ENCODE measurements at regions not wholly inside any gene's neighbourhood (a gene's known extent, or its start where the extent isn't known, plus 50 kb on each side); places are given as distances from the start of the nearest gene placed in this dataset.

DNA sequence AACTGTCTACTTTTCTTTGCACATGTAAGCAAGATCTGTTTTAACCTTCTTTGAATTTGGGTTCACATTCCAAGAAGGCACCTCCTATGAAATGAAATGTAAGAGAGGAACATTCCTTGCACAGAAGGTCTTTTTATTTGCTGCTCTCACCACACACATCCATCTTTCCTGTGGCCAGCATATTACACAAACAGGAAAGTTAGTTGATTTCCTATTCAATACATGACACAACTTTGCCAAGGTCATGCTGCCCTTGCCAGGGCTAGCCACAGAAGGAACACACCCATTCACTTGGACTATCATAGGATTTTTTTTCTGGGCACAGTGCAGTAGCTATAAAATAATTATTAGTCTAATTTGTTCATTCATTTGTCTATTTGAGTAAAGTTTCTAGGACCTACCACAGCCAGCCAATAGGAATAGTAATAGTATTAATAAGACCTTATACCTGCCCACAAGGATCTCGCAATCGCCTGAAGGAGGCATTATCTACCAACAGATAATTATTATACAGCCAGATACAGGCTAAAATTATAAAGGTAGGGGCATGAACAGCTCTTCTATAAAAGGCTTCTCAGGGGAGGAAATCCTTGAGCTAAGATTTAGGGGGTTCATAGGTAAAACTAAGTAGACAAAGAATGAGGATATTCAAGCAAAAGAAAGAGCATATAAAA lies 78.1 kb upstream of the NREP start:
- no peak for DNase-seq
- no peaks in the 10 kb centered on the region for H3K9me3 ChIP-seq (replicated peaks; ENCODE audit: insufficient read depth, low read length)
- TF ChIP-seq EZH2phosphoT487 (IDR thresholded peaks at IDR 0.05; ENCODE audit: low read length) (no peak), EZH2 (optimal IDR thresholded peaks at IDR 0.05; ENCODE audit: low read depth, low read length) (no peak)
- no peak overlapping the region for H2AFZ ChIP-seq (ENCODE audit: low read length)
- H3K27ac ChIP-seq (ENCODE audit: low read length) = no peak overlapping the region
- H3F3A ChIP-seq (ENCODE audit: insufficient read depth, low read length) = no peaks in the 10 kb centered on the region
- H4K20me1 ChIP-seq (ENCODE audit: insufficient read depth, low read length) = no peaks in the 10 kb centered on the region
- no peak overlapping the region for H3K9ac ChIP-seq (ENCODE audit: low read length)
- H3K79me2 ChIP-seq (ENCODE audit: low read length) = no peaks in the 10 kb centered on the region
- no peaks in the 10 kb centered on the region for H3K9me2 ChIP-seq (replicated peaks; ENCODE audit: insufficient read depth, low read length)
- no peak overlapping the region for H3K4me3 ChIP-seq (ENCODE audit: low read length)
- no peaks in the 10 kb centered on the region for H3K4me1 ChIP-seq (ENCODE audit: low read length)
- no peaks in the 10 kb centered on the region for H3K27me3 ChIP-seq (replicated peaks; ENCODE audit: insufficient read depth, low read length)
- no peak overlapping the region for H3K4me2 ChIP-seq (ENCODE audit: low read depth, low read length)
- H3K36me3 ChIP-seq (replicated peaks; ENCODE audit: insufficient read depth, low read length) = no peaks in the 10 kb centered on the region

DNA sequence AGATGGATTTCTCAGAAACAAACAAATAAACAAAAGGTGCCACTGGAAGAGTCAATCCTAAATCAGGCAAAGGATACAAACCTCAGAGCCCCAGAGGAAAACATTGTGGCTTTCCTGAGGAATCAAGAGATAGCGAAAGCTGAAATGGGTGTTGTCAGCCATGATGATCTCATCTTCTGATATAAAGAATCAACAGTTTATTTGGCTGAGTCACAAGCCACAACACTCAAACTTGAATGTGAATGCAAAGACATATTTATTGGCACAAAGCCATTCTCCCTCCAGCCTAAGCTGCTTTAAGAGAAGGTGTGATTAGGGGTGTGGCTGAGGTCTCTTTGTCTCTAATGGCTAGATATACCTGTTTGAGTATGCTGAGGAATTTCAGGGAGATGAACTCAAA lies 73.3 kb upstream of the NREP start:
- no peaks in the 10 kb centered on the region for H4K20me1 ChIP-seq (ENCODE audit: insufficient read depth, low read length)
- no peaks in the 10 kb centered on the region for H3K27me3 ChIP-seq (replicated peaks; ENCODE audit: insufficient read depth, low read length)
- no peaks in the 10 kb centered on the region for H3K4me1 ChIP-seq (ENCODE audit: low read length)
- no peaks in the 10 kb centered on the region for H3F3A ChIP-seq (ENCODE audit: insufficient read depth, low read length)
- TF ChIP-seq EZH2phosphoT487 (IDR thresholded peaks at IDR 0.05; ENCODE audit: low read length) = no peak
- no peak for TF ChIP-seq EZH2 (optimal IDR thresholded peaks at IDR 0.05; ENCODE audit: low read depth, low read length)
- TF ChIP-seq, protein P1, sequence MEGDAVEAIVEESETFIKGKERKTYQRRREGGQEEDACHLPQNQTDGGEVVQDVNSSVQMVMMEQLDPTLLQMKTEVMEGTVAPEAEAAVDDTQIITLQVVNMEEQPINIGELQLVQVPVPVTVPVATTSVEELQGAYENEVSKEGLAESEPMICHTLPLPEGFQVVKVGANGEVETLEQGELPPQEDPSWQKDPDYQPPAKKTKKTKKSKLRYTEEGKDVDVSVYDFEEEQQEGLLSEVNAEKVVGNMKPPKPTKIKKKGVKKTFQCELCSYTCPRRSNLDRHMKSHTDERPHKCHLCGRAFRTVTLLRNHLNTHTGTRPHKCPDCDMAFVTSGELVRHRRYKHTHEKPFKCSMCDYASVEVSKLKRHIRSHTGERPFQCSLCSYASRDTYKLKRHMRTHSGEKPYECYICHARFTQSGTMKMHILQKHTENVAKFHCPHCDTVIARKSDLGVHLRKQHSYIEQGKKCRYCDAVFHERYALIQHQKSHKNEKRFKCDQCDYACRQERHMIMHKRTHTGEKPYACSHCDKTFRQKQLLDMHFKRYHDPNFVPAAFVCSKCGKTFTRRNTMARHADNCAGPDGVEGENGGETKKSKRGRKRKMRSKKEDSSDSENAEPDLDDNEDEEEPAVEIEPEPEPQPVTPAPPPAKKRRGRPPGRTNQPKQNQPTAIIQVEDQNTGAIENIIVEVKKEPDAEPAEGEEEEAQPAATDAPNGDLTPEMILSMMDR (IDR thresholded peaks at IDR 0.05; ENCODE audit: low read length) = no peak
- H3K27ac ChIP-seq (ENCODE audit: low read length) = no peak overlapping the region
- H3K4me2 ChIP-seq (ENCODE audit: low read depth, low read length) = no peak overlapping the region
- no peaks in the 10 kb centered on the region for H3K36me3 ChIP-seq (replicated peaks; ENCODE audit: insufficient read depth, low read length)
- no peak overlapping the region for H2AFZ ChIP-seq (ENCODE audit: low read length)
- no peak overlapping the region for H3K4me3 ChIP-seq (ENCODE audit: low read length)
- H3K9me3 ChIP-seq (replicated peaks; ENCODE audit: insufficient read depth, low read length) = no peaks in the 10 kb centered on the region
- no peaks in the 10 kb centered on the region for H3K9me2 ChIP-seq (replicated peaks; ENCODE audit: insufficient read depth, low read length)
- H3K79me2 ChIP-seq (ENCODE audit: low read length) = no peaks in the 10 kb centered on the region
- DNase-seq = no peak
- no peak overlapping the region for H3K9ac ChIP-seq (ENCODE audit: low read length)

DNA sequence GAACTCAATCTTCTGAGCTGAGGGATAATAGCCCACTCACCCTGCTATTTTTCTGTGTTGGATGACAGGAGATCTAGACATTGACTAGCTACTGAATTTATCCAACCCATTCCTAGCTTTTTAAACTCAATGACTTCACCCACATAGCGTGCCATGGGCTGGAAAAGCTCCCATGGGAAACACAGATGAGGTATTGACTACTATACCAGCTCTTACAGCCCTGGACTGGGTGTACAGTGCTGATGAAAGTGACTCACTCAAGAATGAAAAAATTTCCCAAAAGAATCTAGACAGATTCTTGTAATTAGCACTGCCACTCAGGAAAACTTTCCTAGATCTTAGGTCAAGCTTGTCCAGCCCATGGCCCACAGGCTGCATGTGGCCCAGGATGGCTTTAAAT lies 72.7 kb upstream of the NREP start:
- no peak for DNase-seq
- H3K36me3 ChIP-seq (replicated peaks; ENCODE audit: insufficient read depth, low read length) = no peaks in the 10 kb centered on the region
- no peaks in the 10 kb centered on the region for H4K20me1 ChIP-seq (ENCODE audit: insufficient read depth, low read length)
- H3F3A ChIP-seq (ENCODE audit: insufficient read depth, low read length) = no peaks in the 10 kb centered on the region
- H3K9ac ChIP-seq (ENCODE audit: low read length) = no peak overlapping the region
- H3K27me3 ChIP-seq (replicated peaks; ENCODE audit: insufficient read depth, low read length) = no peaks in the 10 kb centered on the region
- no peak overlapping the region for H3K4me2 ChIP-seq (ENCODE audit: low read depth, low read length)
- no peak for TF ChIP-seq EZH2 (optimal IDR thresholded peaks at IDR 0.05; ENCODE audit: low read depth, low read length)
- TF ChIP-seq, protein P1 (IDR thresholded peaks at IDR 0.05; ENCODE audit: low read length) = no peak
- no peak for TF ChIP-seq EZH2phosphoT487 (IDR thresholded peaks at IDR 0.05; ENCODE audit: low read length)
- no peak overlapping the region for H3K4me3 ChIP-seq (ENCODE audit: low read length)
- no peak overlapping the region for H2AFZ ChIP-seq (ENCODE audit: low read length)
- H3K4me1 ChIP-seq (ENCODE audit: low read length) = no peaks in the 10 kb centered on the region
- H3K9me2 ChIP-seq (replicated peaks; ENCODE audit: insufficient read depth, low read length) = no peaks in the 10 kb centered on the region
- H3K79me2 ChIP-seq (ENCODE audit: low read length) = no peaks in the 10 kb centered on the region
- no peak overlapping the region for H3K27ac ChIP-seq (ENCODE audit: low read length)
- no peaks in the 10 kb centered on the region for H3K9me3 ChIP-seq (replicated peaks; ENCODE audit: insufficient read depth, low read length)

DNA sequence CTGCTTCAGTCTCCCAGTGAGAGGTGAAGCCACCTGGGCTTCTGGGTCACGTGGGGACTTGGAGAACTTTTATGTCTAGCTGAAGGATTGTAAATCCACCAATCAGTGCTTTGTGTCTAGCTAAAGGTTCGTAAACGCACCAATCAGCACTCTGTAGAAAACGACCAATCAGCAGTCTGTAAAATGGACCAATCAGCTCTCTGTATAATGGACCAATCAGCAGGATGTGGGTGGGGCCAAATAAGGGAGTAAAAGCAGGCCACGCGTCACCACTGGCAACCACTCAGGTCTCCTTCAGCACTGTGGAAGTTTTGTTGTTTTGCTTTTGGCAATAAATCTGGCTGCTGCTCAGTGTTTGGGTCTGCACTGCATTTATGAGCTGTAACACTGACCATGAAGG lies 69.1 kb upstream of the NREP start:
- no peak for DNase-seq
- H3K27me3 ChIP-seq (replicated peaks; ENCODE audit: insufficient read depth, low read length) = no peaks in the 10 kb centered on the region
- H3K79me2 ChIP-seq (ENCODE audit: low read length) = no peaks in the 10 kb centered on the region
- H3K36me3 ChIP-seq (replicated peaks; ENCODE audit: insufficient read depth, low read length) = no peaks in the 10 kb centered on the region
- H3K27ac ChIP-seq (ENCODE audit: low read length) = no peak overlapping the region
- no peaks in the 10 kb centered on the region for H3F3A ChIP-seq (ENCODE audit: insufficient read depth, low read length)
- no peaks in the 10 kb centered on the region for H3K4me1 ChIP-seq (ENCODE audit: low read length)
- H2AFZ ChIP-seq (ENCODE audit: low read length) = no peak overlapping the region
- H3K4me2 ChIP-seq (ENCODE audit: low read depth, low read length) = no peak overlapping the region
- H4K20me1 ChIP-seq (ENCODE audit: insufficient read depth, low read length) = no peaks in the 10 kb centered on the region
- TF ChIP-seq, protein P1 (IDR thresholded peaks at IDR 0.05; ENCODE audit: low read length) = no peak
- TF ChIP-seq EZH2phosphoT487 (IDR thresholded peaks at IDR 0.05; ENCODE audit: low read length) (no peak), EZH2 (optimal IDR thresholded peaks at IDR 0.05; ENCODE audit: low read depth, low read length) (no peak)
- H3K9ac ChIP-seq (ENCODE audit: low read length) = no peak overlapping the region
- H3K4me3 ChIP-seq (ENCODE audit: low read length) = no peak overlapping the region
- H3K9me2 ChIP-seq (replicated peaks; ENCODE audit: insufficient read depth, low read length) = no peaks in the 10 kb centered on the region
- H3K9me3 ChIP-seq (replicated peaks; ENCODE audit: insufficient read depth, low read length) = no peaks in the 10 kb centered on the region

All from MM.1S (cell line).